HG02943 (cell line): ENCODE measurements at regions not wholly inside any gene's neighbourhood (a gene's known extent, or its start where the extent isn't known, plus 50 kb on each side); places are given as distances from the start of the nearest gene placed in this dataset.

Experiments used
- ATAC-seq: cut with Tn5 transposase; IDR thresholded peaks from one replicate; pipeline ENCODE4 v1.9.1; 2021; ENCODE audit warnings: mild to moderate bottlenecking, low read depth, moderate library complexity; ENCODE audit not compliant: unreplicated experiment

DNA sequence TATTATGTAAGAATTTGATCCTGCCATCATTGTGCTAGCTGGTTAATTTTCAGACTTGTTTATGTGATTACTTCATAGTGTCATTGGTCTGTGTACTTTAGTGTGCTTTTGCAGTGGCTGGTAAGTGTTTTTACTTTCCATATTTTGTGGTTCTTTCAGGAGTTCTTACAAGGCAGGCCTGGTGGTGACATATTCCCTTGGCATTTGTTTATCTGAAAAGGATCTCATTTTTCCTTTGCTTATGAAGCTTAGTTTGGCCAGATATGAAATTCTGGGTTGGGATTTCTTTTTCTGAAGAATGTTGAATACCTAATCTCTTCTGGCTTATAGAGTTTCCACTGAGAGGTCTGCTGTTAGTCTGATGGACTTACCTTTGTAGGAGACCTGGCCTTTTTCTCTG, 72.8 kb upstream of the MC4R start:
- no peak for ATAC-seq

GRCh38 chr18:60446821-60447220, 74.2 kb upstream of the MC4R start:
- no peak for ATAC-seq

- no peak for ATAC-seq
Observed at GRCh38 chr18:60448487-60449267, 76.1 kb upstream of the MC4R start.

GRCh38 chr18:60452421-60452820, 79.8 kb upstream of the MC4R start:
- ATAC-seq, result no peak

- ATAC-seq, result no peak
Observed at GRCh38 chr18:60466677-60467076, 94.1 kb upstream of the MC4R start.

- ATAC-seq, result no peak
Observed at GRCh38 chr18:60469387-60470100, 97.0 kb upstream of the MC4R start.

DNA sequence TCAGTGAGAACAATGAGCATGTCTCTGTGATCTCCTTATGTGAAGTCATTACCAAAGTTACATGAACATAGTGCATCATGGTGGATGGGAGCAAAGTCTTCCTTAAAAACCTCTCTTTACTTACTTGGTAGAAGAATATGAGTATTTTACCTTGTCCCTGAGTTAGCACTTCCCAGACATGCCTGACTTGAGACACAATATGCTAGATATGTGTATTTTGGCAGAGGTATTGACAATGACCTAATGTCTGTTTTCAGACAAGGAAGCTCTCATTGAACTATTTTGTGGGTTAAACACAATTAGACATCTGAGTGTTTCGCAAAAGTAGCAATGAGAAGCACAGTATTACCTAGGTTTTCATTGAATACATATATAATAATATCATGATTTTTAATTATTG, 99.1 kb upstream of the MC4R start:
- ATAC-seq, result no peak

GRCh38 chr18:60485201-60485600, 112.6 kb upstream of the MC4R start:
- ATAC-seq, result no peak

GRCh38 chr18:60493066-60493465, 120.5 kb upstream of the MC4R start:
- no peak for ATAC-seq

DNA sequence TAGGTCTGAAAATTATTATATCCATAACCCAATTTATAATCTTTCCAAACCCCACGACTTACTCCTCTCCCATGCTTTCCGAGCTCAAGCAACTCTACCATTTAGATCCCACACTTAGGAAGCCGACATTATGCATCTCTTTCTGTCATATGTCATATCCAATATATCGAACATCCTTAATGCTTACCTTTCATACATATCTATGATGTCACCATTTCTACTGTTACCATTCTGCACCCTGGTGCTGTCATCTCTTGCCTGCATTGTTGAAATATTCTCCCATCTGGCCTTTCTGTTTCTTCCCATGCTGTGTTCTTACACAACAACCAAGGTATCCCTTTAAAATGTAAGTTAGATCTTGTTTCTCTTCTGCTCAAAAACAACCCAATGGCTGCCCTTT, 127.1 kb upstream of the MC4R start:
- ATAC-seq, result no peak

DNA sequence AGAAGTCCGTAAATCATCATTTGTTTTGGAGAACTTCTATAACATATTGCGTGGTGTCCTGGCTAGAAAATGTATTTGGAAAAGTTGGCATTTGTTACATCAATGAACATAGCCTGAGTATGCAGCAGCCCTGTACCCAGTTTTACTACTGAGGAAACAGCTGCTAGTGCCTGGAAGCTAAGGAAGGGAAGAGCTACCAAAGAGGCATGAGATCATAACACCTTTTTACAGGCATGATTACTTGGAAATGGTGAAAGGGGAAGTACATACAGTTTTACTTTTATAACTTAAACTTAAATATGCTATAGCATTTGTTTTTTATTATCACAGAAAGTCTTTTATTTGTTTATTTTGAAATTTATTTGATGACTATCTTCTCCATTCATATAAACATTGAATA, 128.4 kb upstream of the MC4R start:
- ATAC-seq, result no peak

DNA sequence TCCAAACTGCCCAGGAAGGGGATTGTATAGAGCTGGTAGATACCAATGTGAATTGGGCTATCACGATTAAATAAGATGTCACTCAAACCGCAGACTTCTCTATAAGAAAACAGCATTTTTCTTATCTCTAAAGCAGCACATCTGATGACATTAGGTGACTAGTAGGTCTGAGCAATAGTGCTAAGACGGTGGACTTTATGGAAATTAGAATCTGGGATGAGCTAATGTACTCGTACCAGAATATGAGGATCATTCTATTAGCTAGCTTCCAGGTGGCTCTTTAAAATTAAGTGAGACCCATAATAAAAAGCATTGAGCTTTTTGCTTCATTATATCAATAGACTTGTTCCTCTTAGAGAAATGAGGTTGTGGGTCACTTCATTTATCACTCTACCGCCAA, 130.0 kb upstream of the MC4R start:
- ATAC-seq, result no peak

- no peak for ATAC-seq
Observed at GRCh38 chr18:60503199-60503598, 130.6 kb upstream of the MC4R start.

DNA sequence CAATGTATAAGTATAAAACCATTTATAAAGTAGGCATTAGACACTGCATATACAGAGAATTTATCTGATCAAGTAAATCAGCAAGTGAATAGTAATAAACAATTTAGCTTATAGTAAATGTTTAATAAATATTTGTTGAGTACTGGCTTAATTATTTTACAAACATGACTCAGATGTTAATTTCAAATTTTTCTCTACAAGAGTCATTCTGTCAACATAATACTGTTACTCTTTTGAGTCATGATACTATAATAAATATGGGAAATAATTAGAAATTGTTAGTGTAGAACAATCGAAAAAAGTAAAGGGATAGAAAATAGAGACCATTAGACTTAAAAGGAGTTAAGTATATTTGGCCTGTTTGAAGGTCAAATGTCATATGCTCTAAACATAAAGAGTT, 133.6 kb upstream of the MC4R start:
- no peak for ATAC-seq

GRCh38 chr18:60506682-60507081, 134.1 kb upstream of the MC4R start:
- ATAC-seq, result no peak

GRCh38 chr18:60508108-60508507, 135.5 kb upstream of the MC4R start:
- ATAC-seq, result no peak

DNA sequence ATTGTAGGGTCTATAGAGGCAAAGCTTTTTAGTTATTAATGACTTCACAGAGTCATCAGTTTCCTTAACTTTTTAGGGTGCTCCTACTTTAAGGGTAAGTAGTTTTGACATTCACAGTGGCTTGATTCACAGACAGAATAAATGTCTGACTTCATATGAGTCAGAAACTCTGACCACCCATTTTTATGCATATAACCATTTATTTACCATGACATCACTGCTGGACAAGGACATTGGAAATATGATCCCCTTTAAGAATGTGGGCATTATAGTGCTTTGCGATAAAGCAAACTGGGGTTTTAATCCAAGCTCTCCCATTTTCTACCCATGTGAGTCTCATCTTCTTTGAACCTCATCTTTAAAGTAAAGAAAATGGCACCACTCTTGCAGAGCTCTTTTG, 162.0 kb upstream of the MC4R start:
- ATAC-seq, result no peak

- ATAC-seq, result no peak
Observed at GRCh38 chr18:60537074-60537473, 164.5 kb upstream of the MC4R start.

DNA sequence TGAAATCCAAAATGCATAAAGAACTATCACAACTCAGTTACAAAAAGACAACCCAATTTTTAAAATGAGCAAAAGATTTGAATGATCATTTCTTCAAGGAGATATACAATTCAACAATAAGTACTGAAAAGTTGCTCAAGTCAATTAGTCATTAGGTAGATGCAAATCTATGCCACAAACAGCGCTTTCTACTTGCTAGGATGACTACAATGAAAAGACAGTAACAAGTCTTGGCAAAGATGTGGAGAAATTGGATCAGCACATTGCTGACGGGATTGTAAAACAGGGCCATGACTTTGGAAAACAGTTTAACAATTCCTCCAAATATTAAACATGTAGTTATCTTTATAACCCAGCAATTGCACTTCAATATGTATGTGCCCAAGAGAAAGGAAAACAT, 166.3 kb upstream of the MC4R start:
- no peak for ATAC-seq

GRCh38 chr18:60541661-60542060, 169.1 kb upstream of the MC4R start:
- no peak for ATAC-seq

- no peak for ATAC-seq
Observed at GRCh38 chr18:60543646-60544045, 171.1 kb upstream of the MC4R start.

DNA sequence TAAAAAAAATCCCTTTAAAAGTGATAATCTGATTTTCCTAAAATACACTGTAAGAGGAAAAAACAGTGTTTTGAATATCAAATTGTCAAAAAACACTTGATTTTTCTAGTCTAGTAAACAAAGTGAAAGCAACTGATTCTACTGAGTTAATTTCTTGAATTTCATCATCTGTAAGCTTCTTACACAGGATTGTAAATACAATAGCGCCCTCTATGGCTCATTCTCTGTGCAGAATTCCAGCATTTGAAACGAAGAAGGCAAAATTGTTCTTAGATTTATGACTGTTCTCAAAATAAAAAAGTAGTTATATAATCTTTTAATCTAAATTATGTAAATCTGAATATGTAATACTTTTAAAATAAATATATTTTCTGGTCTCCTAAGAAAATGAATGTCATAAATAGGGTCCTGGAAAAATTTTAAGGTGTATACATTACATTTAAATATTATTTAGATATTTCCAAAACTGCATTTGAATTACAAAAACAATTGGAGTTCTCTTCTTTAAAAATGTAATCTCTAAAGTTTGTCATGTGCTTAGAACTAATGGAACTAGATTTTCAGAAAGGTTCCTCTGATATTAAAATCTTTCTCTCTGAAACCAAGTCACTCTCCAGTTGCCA, 176.9 kb upstream of the MC4R start:
- no peak for ATAC-seq
